ENCODE measurements at regions not wholly inside any gene's neighbourhood (a gene's known extent, or its start where the extent isn't known, plus 50 kb on each side); places are given as distances from the start of the nearest gene placed in this dataset.

- H3K9ac ChIP-seq (ENCODE audit: low read length) = no peak overlapping the region
- ChIA-PET POLR2A (no interaction called here), RAD21 (ENCODE audit: low non-redundant PET in 1 of 2, low total read pairs in 2 of 2, uncharacterized antibody in 2 of 2, unreplicated experiment in 2 of 2) (no interaction called here), CTCF (no interaction called here)
- no peak for ATAC-seq
- H3K4me3 ChIP-seq (replicated peaks in 1 of 2; ENCODE audit: low read depth in 1 of 2, low read length in 2 of 2) = no peak overlapping the region
- no peaks in the 10 kb centered on the region for H3K79me2 ChIP-seq (ENCODE audit: insufficient read depth, low read length)
- no peak for DNase-seq (ENCODE audit: low read depth, low spot score)
- H3K4me1 ChIP-seq (ENCODE audit: control insufficient read depth in 1 of 2, insufficient read depth in 2 of 2, low read length in 2 of 2) = no peaks in the 10 kb centered on the region
- no peak overlapping the region for H3K4me2 ChIP-seq (ENCODE audit: low read length)
- H3K27me3 ChIP-seq (ENCODE audit: insufficient read depth, low read length) = peaks cover 33% of the 10 kb centered on the region
- no peaks in the 10 kb centered on the region for H3K36me3 ChIP-seq (ENCODE audit: control insufficient read depth in 1 of 2, insufficient read depth in 2 of 2, low read length in 2 of 2)
- no peaks in the 10 kb centered on the region for H3K9me2 ChIP-seq (ENCODE audit: insufficient read depth)
- BruUV-seq (replicated peaks) = no TSS peak
- TF ChIP-seq MAX (IDR thresholded peaks at IDR 0.05) = no peak
- TF ChIP-seq ATF3 (IDR thresholded peaks at IDR 0.05) = no peak
- TF ChIP-seq ELF1 (IDR thresholded peaks at IDR 0.05; ENCODE audit: borderline replicate concordance, low read depth) = no peak
- no peak for TF ChIP-seq ZFX (IDR thresholded peaks at IDR 0.05)
- no peak for TF ChIP-seq REST (IDR thresholded peaks at IDR 0.05; ENCODE audit: low read depth)
- no peak for TF ChIP-seq SIN3A (IDR thresholded peaks at IDR 0.05; ENCODE audit: low read depth)
- no peak for TF ChIP-seq ZNF274 (IDR thresholded peaks at IDR 0.05; ENCODE audit: low read depth, low read length)
- TF ChIP-seq POLR2AphosphoS5 (IDR thresholded peaks at IDR 0.05; ENCODE audit: low read depth, low read length) = no peak
- TF ChIP-seq TCF7L2 (IDR thresholded peaks at IDR 0.05; ENCODE audit: borderline replicate concordance, extremely low read depth, insufficient read depth, insufficient read length) = no peak
- no peak for TF ChIP-seq JUND (IDR thresholded peaks at IDR 0.05)
- no peak for TF ChIP-seq EZH2phosphoT487 (IDR thresholded peaks at IDR 0.05; ENCODE audit: borderline replicate concordance)
- no peak for TF ChIP-seq FOSL1 (IDR thresholded peaks at IDR 0.05; ENCODE audit: low read depth)
- TF ChIP-seq ZBTB33 (IDR thresholded peaks at IDR 0.05; ENCODE audit: extremely low read depth, insufficient replicate concordance, low read length) = no peak
- no peak for TF ChIP-seq YY1 (IDR thresholded peaks at IDR 0.05; ENCODE audit: extremely low read depth, insufficient replicate concordance, low read depth, low read length)
- TF ChIP-seq SP1 (IDR thresholded peaks at IDR 0.05; ENCODE audit: low read depth) = no peak
- no peak overlapping the region for H3K27ac ChIP-seq (ENCODE audit: low read depth, low read length)
- H2AFZ ChIP-seq (ENCODE audit: low read depth, low read length, poor library complexity, severe bottlenecking) = no peak overlapping the region
- no peaks in the 10 kb centered on the region for H3K9me3 ChIP-seq (ENCODE audit: control insufficient read depth in 1 of 2, insufficient read depth in 1 of 2, low read depth in 1 of 2, low read length in 2 of 2)
- intact Hi-C loops (cut with micrococcal nuclease) = no loop called here
- no peaks in the 10 kb centered on the region for H4K20me1 ChIP-seq (ENCODE audit: insufficient read depth)
These were observed 96.8 kb upstream of the LY86 start for GRCh38 chr6:6491761-6492160.

Measured in HCT116 (cell line).